GM21723 (cell line): ENCODE measurements at regions not wholly inside any gene's neighbourhood (a gene's known extent, or its start where the extent isn't known, plus 50 kb on each side); places are given as distances from the start of the nearest gene placed in this dataset.
"Not testable (repeated sequence)": the region's sequence is repeated elsewhere in the genome, so short reads cannot be mapped to it uniquely, and the experiment has no call there.

Source experiments
- ATAC-seq: cut with Tn5 transposase; IDR thresholded peaks from one replicate; pipeline ENCODE4 v1.9.1; 2021; ENCODE audit warnings: mild to moderate bottlenecking, moderate library complexity; ENCODE audit not compliant: unreplicated experiment

DNA sequence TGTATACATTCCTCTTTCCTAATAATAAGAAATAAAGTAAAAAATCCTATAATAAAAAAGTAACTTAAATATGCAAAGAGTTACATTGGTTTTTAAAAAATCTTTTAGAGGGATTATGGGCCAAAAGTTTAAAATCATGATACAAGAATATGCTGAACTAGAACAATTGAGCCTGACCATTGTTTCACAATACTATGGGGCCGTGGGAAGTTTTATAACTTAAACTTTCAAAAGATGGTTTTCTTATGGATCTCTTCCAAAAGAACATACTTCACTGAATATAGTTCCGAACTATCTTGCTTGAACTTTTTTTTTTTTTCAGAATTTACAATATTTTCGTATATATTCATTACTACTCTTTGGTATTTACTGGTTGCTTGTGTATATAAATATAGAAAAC is 97.6 kb downstream of the NFKBIZ start:
- ATAC-seq, result no peak

- peak; percentile 59 for ATAC-seq
These were observed 101.2 kb downstream of the NFKBIZ start for GRCh38 chr3:101950510-101950909.

DNA sequence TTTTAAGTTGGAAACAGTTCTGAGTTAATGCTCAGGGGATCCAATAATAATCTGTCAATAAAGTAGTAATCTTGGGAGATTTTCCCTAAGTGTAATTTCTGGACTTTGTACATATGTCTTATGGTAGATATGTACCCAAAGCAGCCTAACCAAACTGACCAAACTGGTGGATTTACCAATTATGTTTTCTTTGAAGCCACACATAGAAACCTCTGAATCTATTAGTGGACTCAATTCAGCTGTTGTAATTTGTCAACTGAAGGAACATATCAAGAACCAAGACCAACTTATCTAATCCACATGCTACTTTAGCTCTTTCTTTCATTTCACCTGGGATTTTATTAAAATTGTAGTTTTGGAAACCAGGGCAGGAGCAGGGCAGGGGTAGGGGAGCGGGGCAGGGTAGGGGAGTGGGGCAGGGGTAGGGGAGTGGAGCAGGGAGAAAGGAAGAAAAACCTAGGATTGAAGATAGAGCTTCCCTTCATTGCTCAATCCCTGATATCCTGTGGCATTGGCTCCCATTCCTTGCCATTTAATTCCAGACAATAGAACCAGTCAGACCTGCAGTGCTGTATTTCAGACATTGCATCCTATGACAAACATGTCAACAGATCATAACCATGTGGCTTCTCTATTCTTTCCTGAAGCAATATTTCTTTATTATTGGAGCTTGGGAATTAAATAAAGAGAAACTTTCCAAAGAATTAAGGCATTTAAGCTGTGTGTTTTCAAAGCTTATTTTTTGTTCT is 101.8 kb downstream of the NFKBIZ start:
- ATAC-seq, result no peak

DNA sequence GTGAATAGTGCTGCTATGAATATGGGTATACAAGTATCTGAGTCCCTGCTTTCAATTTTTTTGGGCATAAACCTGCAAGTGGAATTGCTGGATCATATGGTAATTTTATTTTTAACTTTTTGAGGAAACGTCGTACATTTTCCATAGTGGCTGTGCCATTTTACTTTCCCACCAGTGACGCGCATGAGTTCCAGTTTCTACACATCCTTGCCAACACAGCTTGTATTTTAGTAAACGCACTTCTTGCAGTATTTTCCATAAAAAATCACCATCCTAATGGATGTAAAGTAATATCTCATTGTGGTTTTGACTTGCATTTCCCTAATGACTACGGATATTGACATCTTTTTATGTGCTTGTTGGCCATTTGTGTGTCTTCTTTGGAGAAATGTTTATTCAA is 105.0 kb downstream of the NFKBIZ start:
- ATAC-seq, result no peak

DNA sequence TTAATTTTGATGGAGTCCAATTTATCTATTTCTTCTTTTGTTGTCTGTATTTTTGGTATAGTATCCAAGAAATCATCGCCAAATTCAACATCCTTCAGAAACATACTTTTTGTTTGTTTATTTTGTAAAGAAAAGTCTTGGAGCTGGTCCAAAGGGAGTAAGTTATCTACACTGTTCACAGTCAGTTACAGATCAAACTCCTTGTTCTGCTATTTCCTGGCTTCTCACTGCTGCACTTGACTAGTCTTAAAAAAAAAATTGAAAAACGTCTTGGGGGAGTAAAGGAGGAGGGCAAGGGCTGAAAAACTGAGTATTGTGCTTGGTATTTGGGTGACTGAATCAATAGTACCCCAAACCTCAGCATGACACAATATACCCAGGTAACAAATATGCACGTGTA is 105.6 kb downstream of the NFKBIZ start:
- ATAC-seq, result no peak

GRCh38 chr3:101962055-101962454 is 112.7 kb downstream of the NFKBIZ start:
- ATAC-seq, result no peak

GRCh38 chr3:101963902-101964362 is 114.6 kb downstream of the NFKBIZ start:
- no peak for ATAC-seq

DNA sequence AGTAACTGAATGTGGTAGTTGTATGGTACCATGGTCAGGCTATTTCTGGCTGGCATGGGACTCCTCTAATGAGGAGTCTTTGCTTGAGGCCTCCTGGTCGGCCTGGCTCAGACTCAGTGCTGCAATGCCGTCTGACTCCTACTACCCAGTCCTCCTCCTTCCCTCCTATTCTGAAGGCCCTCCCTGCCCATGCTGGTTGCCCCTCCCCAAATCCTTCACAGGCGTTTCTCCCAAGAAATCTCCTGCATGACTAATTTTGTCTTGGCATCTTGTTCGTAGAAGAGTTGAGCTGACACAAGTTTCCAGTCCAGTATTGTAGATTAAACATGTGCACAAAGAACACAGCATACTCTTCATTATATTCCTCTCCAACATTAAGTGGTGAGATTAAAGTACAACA is 115.5 kb downstream of the NFKBIZ start:
- no peak for ATAC-seq

DNA sequence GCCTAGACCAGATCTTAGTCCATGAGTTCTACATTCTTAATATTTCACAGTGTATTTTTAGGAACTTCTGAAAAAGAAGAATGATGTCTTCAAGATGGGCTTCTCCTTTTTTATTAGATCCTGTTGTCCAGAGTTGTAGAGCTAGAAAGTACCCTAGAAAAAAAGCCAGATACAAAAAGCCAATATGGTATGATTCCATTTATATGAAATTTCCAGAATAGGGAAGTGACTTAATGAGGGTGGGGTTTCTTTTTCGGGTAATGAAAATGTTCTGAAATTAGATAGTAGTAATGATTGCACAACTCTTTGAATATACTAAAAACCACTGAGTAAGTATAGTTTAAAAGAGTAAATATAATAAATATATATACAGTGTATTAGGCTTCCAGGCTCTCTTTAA is 116.9 kb downstream of the NFKBIZ start:
- no peak for ATAC-seq

GRCh38 chr3:101970212-101970611 is 120.9 kb downstream of the NFKBIZ start:
- ATAC-seq, result no peak

DNA sequence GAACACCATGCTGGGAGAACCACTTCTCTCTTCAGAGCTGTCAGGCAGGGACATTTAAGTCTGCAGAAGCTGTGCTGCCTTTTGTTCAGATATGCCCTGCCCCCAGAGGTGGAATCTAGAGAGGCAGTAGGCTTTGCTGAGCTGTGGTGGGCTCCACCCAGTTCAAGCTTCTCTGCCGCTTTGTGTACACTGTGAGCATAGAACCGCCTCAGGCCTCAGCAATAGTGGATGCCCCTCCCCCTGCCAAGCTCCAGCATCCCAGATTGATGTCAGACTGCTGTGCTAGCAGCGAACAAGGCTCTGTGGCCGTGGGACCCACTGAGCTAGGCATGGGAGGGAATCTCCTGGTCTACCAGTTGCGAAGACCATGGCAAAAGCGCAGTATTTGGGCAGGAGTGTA is 121.6 kb downstream of the NFKBIZ start:
- no peak for ATAC-seq

- no peak for ATAC-seq
These were observed 123.3 kb downstream of the NFKBIZ start for GRCh38 chr3:101972430-101973162.

DNA sequence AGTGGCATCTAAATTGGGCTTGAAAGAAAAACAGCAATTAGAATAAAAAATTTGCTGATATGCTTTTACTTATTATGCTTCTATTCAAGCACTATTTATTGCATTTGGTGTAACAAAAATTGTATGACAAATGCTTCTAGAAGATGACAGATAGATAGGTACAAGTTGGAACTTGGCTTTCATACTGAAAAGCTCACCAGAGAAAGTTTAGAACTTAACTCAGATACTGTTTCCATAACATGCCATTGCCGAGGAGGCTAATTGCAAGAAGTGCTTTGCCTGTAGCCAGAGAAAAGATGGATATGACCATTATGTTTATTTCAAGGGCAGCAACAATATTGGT is 123.8 kb downstream of the NFKBIZ start:
- no peak for ATAC-seq

GRCh38 chr3:101975415-101975814 is 126.1 kb downstream of the NFKBIZ start:
- not testable (repeated sequence) for ATAC-seq

DNA sequence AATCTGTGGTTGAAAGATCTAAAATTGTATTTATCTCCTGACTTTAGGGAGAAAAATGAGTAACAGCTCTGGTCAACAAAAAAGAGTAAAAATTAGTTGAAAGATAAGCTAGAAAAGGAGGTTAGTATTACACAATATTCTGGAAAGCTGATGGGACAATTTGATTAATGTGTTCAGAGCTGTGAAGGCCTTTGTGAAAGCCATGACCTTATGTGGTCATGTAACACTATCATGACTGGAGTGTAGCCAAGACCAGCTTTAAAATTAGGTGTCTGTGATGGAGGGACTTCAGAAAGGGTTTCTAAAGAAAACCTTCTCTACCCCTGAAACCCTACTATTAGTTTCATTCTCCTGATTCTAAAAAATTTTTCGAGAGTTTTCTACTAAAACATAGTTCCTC is 127.2 kb downstream of the NFKBIZ start:
- peak; percentile 96 for ATAC-seq

DNA sequence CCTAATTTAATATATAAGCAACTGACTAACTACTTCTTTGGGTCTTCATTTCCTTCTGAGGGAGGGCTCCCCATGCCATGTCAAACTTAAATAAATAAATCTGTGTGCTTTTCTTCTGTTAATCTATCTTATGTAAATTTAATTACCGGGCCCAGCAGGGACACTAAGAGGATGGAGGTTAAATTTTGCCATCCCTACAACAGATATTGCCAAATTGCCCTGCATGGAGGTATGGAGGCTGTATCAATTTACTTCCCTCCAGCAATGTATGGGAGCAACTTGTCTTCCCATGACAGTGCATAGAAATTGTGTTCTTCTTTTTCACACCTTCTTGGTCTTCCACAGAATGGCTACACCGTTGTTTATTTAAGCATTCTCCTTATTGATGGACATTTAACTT is 129.0 kb downstream of the NFKBIZ start:
- no peak for ATAC-seq

- no peak for ATAC-seq
These were observed 129.7 kb downstream of the NFKBIZ start for GRCh38 chr3:101979033-101979432.

DNA sequence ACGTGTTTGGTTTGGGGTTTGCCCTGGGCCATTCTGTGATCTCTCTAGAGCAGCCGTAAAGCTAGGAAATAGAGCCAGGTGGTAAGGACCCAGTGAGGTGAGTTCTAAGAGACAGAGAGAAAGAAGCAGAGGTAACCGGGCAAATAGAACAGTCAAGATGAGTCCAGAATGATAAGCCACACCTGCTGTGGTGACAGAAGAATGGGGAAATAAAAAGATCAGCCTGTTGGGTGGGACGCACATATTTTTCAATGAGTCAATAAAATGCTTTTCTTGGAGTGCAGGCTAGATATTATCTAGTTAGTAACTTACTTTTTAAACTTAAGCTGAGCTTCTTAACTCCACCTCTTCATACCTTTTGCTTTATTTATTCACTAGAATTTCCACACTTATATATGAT is 135.0 kb downstream of the NFKBIZ start:
- ATAC-seq, result no peak

DNA sequence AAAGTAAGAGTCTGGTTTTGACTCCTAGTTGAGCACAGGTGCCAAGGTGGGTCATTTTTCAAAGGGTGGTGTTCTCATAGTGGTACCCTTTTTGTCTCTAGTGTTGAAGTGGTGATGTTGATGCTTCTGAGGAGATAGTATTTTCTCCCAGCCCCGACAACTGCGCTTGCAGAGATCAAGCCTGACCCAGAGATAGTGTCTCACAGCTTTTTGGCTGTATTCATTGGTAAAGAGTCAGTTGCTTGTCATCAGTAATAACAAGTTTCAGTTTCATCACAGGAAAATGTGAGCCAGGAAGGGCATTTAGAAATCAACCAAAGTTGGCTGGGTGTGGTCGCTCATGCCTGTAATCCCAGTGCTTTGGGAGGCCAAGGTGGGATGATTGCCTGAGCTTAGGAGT is 139.3 kb downstream of the NFKBIZ start:
- peak; percentile 31 for ATAC-seq

DNA sequence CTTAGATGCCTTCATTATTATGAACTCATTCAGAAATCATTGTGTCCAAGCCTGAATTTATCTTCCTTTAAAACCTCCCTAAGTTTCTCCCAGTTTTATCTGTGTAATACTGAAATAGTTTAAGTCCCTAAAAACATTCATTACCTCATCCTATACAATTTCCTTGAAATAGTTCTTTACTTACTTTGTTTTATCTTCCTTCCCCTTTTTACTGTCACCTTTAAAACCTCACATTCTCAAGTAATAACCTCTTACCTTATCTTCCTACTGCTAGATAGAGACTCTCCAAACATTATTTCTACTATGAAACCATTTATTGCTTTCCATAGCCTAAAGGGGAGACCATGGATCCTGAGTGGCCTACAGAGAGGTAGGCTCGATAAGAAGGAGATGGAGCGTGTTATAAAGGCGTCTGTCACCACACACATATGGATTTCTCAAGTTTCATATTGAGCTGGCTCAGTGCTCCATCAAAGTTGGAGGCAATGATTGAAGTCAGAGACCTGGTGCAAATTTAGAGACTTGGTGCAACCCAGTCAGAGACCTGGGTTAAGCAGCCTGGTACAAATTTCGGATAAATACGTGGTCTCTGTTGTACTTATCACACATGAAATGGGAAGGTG is 140.4 kb downstream of the NFKBIZ start:
- ATAC-seq, result no peak

DNA sequence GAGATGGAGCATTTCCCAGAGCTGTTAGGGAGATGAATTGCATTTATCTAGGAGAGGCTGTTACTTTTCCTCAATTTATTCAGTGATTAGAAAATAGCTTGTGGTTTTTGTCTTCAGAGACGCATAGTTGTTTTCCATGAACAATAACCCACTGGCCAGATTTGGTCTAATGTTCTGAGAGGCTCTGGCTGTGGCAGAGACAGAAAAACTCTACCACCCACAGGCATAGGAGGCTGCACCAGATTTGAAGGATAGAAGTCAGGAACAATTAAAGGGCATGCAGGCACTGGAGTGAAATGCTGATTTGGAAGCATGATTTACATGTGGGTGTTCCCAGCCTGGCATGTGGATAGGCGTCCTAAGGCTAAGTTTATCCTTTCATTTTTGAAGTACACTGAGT is 143.5 kb downstream of the NFKBIZ start:
- ATAC-seq, result no peak

DNA sequence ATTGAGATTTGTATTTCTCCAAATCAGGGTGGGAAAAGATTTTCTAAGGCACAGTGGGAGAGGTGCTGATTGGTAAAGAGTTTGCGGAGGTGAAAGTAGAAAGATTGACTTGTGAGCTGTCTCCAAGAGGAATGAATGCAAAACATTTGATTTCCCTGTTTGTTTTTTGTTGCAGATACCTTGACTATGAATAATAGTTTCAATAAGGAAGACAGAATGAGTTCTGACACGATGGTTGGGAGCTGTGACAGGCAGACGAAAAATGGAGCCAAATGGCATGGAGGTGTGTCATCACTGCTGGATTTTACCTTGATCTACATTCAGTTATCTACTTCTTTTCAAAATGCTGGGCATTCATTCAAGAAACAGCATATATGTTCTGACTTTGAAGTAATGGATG is 145.1 kb downstream of the NFKBIZ start:
- ATAC-seq, result no peak
